GM12878 (cell line): ENCODE measurements at regions not wholly inside any gene's neighbourhood (a gene's known extent, or its start where the extent isn't known, plus 50 kb on each side); places are given as distances from the start of the nearest gene placed in this dataset.

Experiments used
- CEBPZ ChIP-seq: fragments of 150-350 bp; IDR thresholded peaks from 2 replicates; pipeline ENCODE4 v1.6.1; 2016; ENCODE audit warnings: low read depth, low read length
- CHD2 ChIP-seq: IDR thresholded peaks from 2 replicates; pipeline ENCODE4 v1.6.1; 2011; ENCODE audit warnings: low read depth, low read length, improper control_type of control experiment, borderline replicate concordance
- MYC ChIP-seq: IDR thresholded peaks from 2 replicates; pipeline ENCODE4 v1.6.1; 2011; ENCODE audit warnings: mild to moderate bottlenecking, low read length, moderate library complexity, inconsistent platforms; ENCODE audit not compliant: insufficient read depth, insufficient replicate concordance, insufficient read length, severe bottlenecking
- PRDM15 ChIP-seq: fragments of 450-650 bp; formaldehyde crosslinking; IDR thresholded peaks from 2 replicates; pipeline ENCODE4 v1.4.0; 2020; ENCODE audit warnings: mild to moderate bottlenecking, moderate library complexity
- RAD51 ChIP-seq: fragments of 450-650 bp; IDR thresholded peaks from 2 replicates; pipeline ENCODE4 v1.6.1; 2016; ENCODE audit warnings: moderate library complexity, mild to moderate bottlenecking, inconsistent platforms
- TCF7 ChIP-seq: IDR thresholded peaks from 2 replicates; pipeline ENCODE4 v1.6.1; 2014; ENCODE audit warnings: antibody characterized with exemption, borderline replicate concordance
- ZBED1 ChIP-seq: IDR thresholded peaks from 2 replicates; pipeline ENCODE4 v1.6.1; 2016; ENCODE audit warnings: borderline replicate concordance
- TF ChIP-seq, protein P1 (sequence below): fragments of 450-650 bp; IDR thresholded peaks from 2 replicates; pipeline ENCODE4 v1.6.1; 2016; ENCODE audit warnings: mild to moderate bottlenecking

DNA sequence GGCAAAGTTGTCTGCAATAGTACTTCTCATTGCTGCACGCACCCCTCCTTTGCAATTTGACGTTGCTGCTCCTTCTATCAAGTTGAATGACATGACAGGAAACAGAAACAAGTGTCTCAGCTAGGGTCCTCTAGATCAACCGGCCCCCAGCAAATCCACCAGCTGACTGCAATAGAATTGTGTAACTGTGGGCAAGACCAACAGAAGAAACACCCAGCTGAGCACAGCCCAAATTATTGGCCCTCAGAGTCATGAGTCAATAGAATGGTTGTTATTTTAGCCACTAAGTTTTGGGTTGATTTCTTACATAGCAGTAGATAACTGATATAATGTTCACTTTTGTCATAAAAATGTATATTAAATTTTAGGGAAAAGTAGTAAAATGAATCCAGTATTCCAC lies 202.7 kb downstream of the MAFB start (continued):
- TF ChIP-seq PRDM15 (CRISPR knock-in tag) (no peak), CEBPZ (no peak), ZBED1 (no peak), RAD51 (no peak), CHD2 (no peak), MYC (no peak), TCF7 (no peak)
- TF ChIP-seq, protein P1, sequence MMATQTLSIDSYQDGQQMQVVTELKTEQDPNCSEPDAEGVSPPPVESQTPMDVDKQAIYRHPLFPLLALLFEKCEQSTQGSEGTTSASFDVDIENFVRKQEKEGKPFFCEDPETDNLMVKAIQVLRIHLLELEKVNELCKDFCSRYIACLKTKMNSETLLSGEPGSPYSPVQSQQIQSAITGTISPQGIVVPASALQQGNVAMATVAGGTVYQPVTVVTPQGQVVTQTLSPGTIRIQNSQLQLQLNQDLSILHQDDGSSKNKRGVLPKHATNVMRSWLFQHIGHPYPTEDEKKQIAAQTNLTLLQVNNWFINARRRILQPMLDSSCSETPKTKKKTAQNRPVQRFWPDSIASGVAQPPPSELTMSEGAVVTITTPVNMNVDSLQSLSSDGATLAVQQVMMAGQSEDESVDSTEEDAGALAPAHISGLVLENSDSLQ: no peak
